Stomach smooth muscle (tissue), 2 donors: ENCODE measurements at regions not wholly inside any gene's neighbourhood (a gene's known extent, or its start where the extent isn't known, plus 50 kb on each side); places are given as distances from the start of the nearest gene placed in this dataset.

ENCODE experiments used
- H3K27ac ChIP-seq: one replicate; pipeline ENCODE4 v1.7.0; 2013; ENCODE audit warnings: mild to moderate bottlenecking, low read length, inconsistent platforms
- H3K27me3 ChIP-seq, 2 donors: one replicate each; pipeline ENCODE4 v1.7.0; 2013; ENCODE audit warnings: low read length in 2 of 2; ENCODE audit not compliant: insufficient read depth in 2 of 2, control insufficient read depth in 1 of 2
- H3K36me3 ChIP-seq, 2 donors: one replicate each; pipeline ENCODE4 v1.7.0; 2013; ENCODE audit warnings: low read length in 2 of 2; ENCODE audit not compliant: control insufficient read depth in 2 of 2, insufficient read depth in 2 of 2
- H3K4me1 ChIP-seq: one replicate; pipeline ENCODE4 v1.7.0; 2013; ENCODE audit warnings: low read length; ENCODE audit not compliant: control insufficient read depth, insufficient read depth
- H3K4me3 ChIP-seq, 2 donors: one replicate each; pipeline ENCODE4 v1.7.0; 2013; ENCODE audit warnings: low read length in 2 of 2
- H3K9ac ChIP-seq, 2 donors: one replicate each; pipeline ENCODE4 v1.7.0; 2013; ENCODE audit warnings: low read length in 2 of 2, mild to moderate bottlenecking in 1 of 2
- H3K9me3 ChIP-seq, 2 donors: one replicate each; pipeline ENCODE4 v1.7.0; 2013; ENCODE audit warnings: low read length in 2 of 2; ENCODE audit not compliant: control insufficient read depth in 2 of 2
- donor health status: healthy.
- donor health status: Pancreatic carcinoma.

GRCh38 chr10:131690805-131691239 is 210.0 kb upstream of the PPP2R2D start:
- Histone ChIP-seq H3K27me3 (peaks cover 3 to 4% of the 10 kb centered on the region in 2 donors), H3K4me3 (no peak overlapping the region), H3K9ac (no peak overlapping the region), H3K27ac (no peak overlapping the region), H3K4me1 (no peaks in the 10 kb centered on the region), H3K9me3 (no peaks in the 10 kb centered on the region), H3K36me3 (no peaks in the 10 kb centered on the region)

- no peak overlapping the region for H3K9ac ChIP-seq
- H3K36me3 ChIP-seq: no peaks in the 10 kb centered on the region
- H3K4me1 ChIP-seq: no peaks in the 10 kb centered on the region
- no peak overlapping the region for H3K4me3 ChIP-seq
- H3K27me3 ChIP-seq: peaks cover 3 to 4% of the 10 kb centered on the region in 2 donors
- no peak overlapping the region for H3K27ac ChIP-seq
- no peaks in the 10 kb centered on the region for H3K9me3 ChIP-seq
Measured at GRCh38 chr10:131691481-131692090, 209.2 kb upstream of the PPP2R2D start.

- Histone ChIP-seq H3K4me3 (no peak overlapping the region), H3K27me3 (peaks cover 3 to 4% of the 10 kb centered on the region in 2 donors), H3K4me1 (no peaks in the 10 kb centered on the region), H3K36me3 (no peaks in the 10 kb centered on the region), H3K9ac (no peak overlapping the region), H3K27ac (no peak overlapping the region), H3K9me3 (no peaks in the 10 kb centered on the region)
Measured at GRCh38 chr10:131692176-131692575, 208.6 kb upstream of the PPP2R2D start.

- Histone ChIP-seq H3K27me3 (peaks cover 3 to 4% of the 10 kb centered on the region in 2 donors), H3K4me1 (no peaks in the 10 kb centered on the region), H3K9ac (no peak overlapping the region), H3K4me3 (no peak overlapping the region), H3K27ac (no peak overlapping the region), H3K36me3 (no peaks in the 10 kb centered on the region), H3K9me3 (no peaks in the 10 kb centered on the region)
Measured at GRCh38 chr10:131692686-131693334, 208.0 kb upstream of the PPP2R2D start.

GRCh38 chr10:131693766-131694165 is 207.0 kb upstream of the PPP2R2D start:
- no peaks in the 10 kb centered on the region for H3K4me1 ChIP-seq
- H3K9me3 ChIP-seq: no peaks in the 10 kb centered on the region
- no peak overlapping the region for H3K27ac ChIP-seq
- peaks cover 3 to 4% of the 10 kb centered on the region in 2 donors for H3K27me3 ChIP-seq
- no peaks in the 10 kb centered on the region for H3K36me3 ChIP-seq
- H3K4me3 ChIP-seq: no peak overlapping the region
- no peak overlapping the region for H3K9ac ChIP-seq

- Histone ChIP-seq H3K9ac (no peak overlapping the region), H3K9me3 (no peaks in the 10 kb centered on the region), H3K4me3 (no peak overlapping the region), H3K27ac (no peak overlapping the region), H3K36me3 (no peaks in the 10 kb centered on the region), H3K27me3 (peaks cover 3 to 4% of the 10 kb centered on the region in 2 donors), H3K4me1 (no peaks in the 10 kb centered on the region)
Measured at GRCh38 chr10:131694168-131694780, 206.5 kb upstream of the PPP2R2D start.

GRCh38 chr10:131694781-131695495 is 205.9 kb upstream of the PPP2R2D start:
- no peaks in the 10 kb centered on the region for H3K4me1 ChIP-seq
- no peaks in the 10 kb centered on the region for H3K9me3 ChIP-seq
- no peaks in the 10 kb centered on the region for H3K36me3 ChIP-seq
- H3K27ac ChIP-seq: no peak overlapping the region
- H3K27me3 ChIP-seq: peaks cover 3 to 4% of the 10 kb centered on the region in 2 donors
- H3K9ac ChIP-seq: no peak overlapping the region
- no peak overlapping the region for H3K4me3 ChIP-seq

- no peaks in the 10 kb centered on the region for H3K9me3 ChIP-seq
- H3K36me3 ChIP-seq: no peaks in the 10 kb centered on the region
- no peak overlapping the region for H3K4me3 ChIP-seq
- H3K4me1 ChIP-seq: no peaks in the 10 kb centered on the region
- no peak overlapping the region for H3K9ac ChIP-seq
- no peak overlapping the region for H3K27ac ChIP-seq
- peaks cover 3 to 4% of the 10 kb centered on the region in 2 donors for H3K27me3 ChIP-seq
Measured at GRCh38 chr10:131695496-131696165, 205.2 kb upstream of the PPP2R2D start.

GRCh38 chr10:131697476-131698128 is 203.2 kb upstream of the PPP2R2D start:
- H3K4me1 ChIP-seq: no peaks in the 10 kb centered on the region
- H3K36me3 ChIP-seq: no peaks in the 10 kb centered on the region
- peaks cover 1 to 3% of the 10 kb centered on the region in 2 donors for H3K27me3 ChIP-seq
- no peak overlapping the region for H3K27ac ChIP-seq
- no peaks in the 10 kb centered on the region for H3K9me3 ChIP-seq
- H3K9ac ChIP-seq: no peak overlapping the region
- no peak overlapping the region for H3K4me3 ChIP-seq

GRCh38 chr10:131698232-131698631 is 202.6 kb upstream of the PPP2R2D start:
- H3K9me3 ChIP-seq: no peaks in the 10 kb centered on the region
- H3K36me3 ChIP-seq: no peaks in the 10 kb centered on the region
- H3K27me3 ChIP-seq: peaks cover 0 to 6% of the 10 kb centered on the region in 2 donors
- H3K9ac ChIP-seq: no peak overlapping the region
- no peaks in the 10 kb centered on the region for H3K4me1 ChIP-seq
- H3K27ac ChIP-seq: no peak overlapping the region
- no peak overlapping the region for H3K4me3 ChIP-seq
